A549 (cell line): ENCODE measurements at regions not wholly inside any gene's neighbourhood (a gene's known extent, or its start where the extent isn't known, plus 50 kb on each side); places are given as distances from the start of the nearest gene placed in this dataset.
A peak's percentile ranks its signal among the peaks of the same experiment; 100 is the strongest.

ENCODE experiments used
- CTCF ChIP-seq: fragments of >200 bp; sonication (Bioruptor Twin); formaldehyde crosslinking; IDR thresholded peaks from 3 replicates; pipeline ENCODE4 v1.5.1; 2016
- EP300 ChIP-seq, 2 experiments: fragments of >200 bp; sonication (Bioruptor Twin); formaldehyde crosslinking; IDR thresholded peaks; 2 replicates in 1 of 2; 3 replicates in 1 of 2; pipeline ENCODE4 v1.6.1; 2016 to 2017
- FOSL2 ChIP-seq, 2 experiments: fragments of 450-650 bp in 1 of 2; fragments of >200 bp in 1 of 2; sonication (Bioruptor Twin) in 1 of 2; formaldehyde crosslinking; IDR thresholded peaks; 2 replicates each; pipeline versions ENCODE4 v1.5.0 to v1.6.1; 2016 to 2020; ENCODE audit warnings: mild to moderate bottlenecking in 1 of 2, moderate library complexity in 1 of 2
- KDM1A ChIP-seq: fragments of 200-600 bp; sonication (generic); IDR thresholded peaks from 2 replicates; pipeline ENCODE4 v1.6.1; 2016; ENCODE audit warnings: low read depth, mild to moderate bottlenecking
- POLR2A ChIP-seq: IDR thresholded peaks from 2 replicates; pipeline ENCODE4 v1.6.1; 2012; ENCODE audit warnings: mild to moderate bottlenecking, low read length
- RNF2 ChIP-seq: fragments of 200-600 bp; sonication (generic); IDR thresholded peaks from 2 replicates; pipeline ENCODE4 v1.6.1; 2016; ENCODE audit warnings: low read depth, mild to moderate bottlenecking, antibody characterized with exemption, moderate library complexity, borderline replicate concordance
- SREBF2 ChIP-seq: fragments of 450-650 bp; IDR thresholded peaks from 2 replicates; pipeline ENCODE4 v1.6.1; 2014; ENCODE audit warnings: mild to moderate bottlenecking, moderate library complexity
- TP53 ChIP-seq: fragments of 250-450 bp; sonication (Bioruptor Pico); IDR thresholded peaks from 2 replicates; pipeline ENCODE4 v1.5.0; 2021; ENCODE audit warnings: mild to moderate bottlenecking, moderate library complexity
- USF2 ChIP-seq: fragments of 450-650 bp; IDR thresholded peaks from 2 replicates; pipeline ENCODE4 v1.6.1; 2014; ENCODE audit warnings: antibody characterized with exemption
- TF ChIP-seq, protein P1 (sequence below): fragments of 200-600 bp; sonication (generic); IDR thresholded peaks from 2 replicates; pipeline ENCODE4 v1.6.1; 2016; ENCODE audit warnings: antibody characterized with exemption, mild to moderate bottlenecking, moderate library complexity

DNA sequence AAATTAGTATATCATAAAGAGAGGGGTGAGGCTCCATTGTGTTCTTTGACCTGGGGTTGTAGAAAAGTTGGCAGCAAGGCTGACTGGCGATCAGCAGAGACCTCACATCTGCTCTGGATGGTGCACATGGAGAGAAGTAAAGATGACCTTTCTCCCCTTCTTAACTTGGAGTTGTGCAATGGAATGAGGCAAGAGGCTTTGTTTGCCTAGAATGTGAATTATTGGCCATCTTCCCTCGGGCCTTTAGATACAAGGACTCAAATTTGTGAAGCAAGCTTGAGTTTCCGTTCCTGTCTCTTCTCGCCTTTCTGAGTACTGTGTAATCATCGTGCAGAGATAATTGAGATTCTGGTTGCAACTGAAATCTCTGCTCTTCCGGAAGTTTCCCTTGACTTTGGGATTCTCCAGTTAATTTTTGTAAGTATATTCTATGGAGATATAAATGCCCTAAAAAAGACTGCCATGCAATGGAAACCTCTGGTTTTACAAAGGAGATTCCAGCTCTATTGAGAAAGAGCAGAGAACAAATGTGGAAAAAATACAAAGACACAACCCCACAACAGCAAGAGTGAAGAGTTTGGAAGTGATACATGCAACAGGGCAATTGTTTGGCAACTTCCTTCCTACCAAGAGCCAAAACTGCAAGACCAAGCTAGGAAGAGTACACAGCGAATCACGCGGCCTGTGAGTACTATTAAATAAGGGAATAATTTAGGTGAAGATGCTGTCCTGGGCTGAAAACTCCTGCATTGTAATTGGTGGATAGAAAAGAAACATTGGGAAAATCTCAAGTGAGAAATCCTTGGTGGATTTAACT lies 542.3 kb upstream of the NRP1 start:
- TF ChIP-seq CTCF (no peak), FOSL2 (IDR thresholded peaks at IDR 0.05) (no peak), FOSL2 (CRISPR knock-in tag; IDR thresholded peaks at IDR 0.05) (no peak), POLR2A (no peak), USF2 (no peak), EP300 (IDR thresholded peaks at IDR 0.05) (peak; percentile 78 to 83; a peak in 3 of 5 replicates), TP53 (CRISPR knock-in tag) (no peak), KDM1A (no peak), RNF2 (no peak), SREBF2 (no peak)
- TF ChIP-seq, protein P1, sequence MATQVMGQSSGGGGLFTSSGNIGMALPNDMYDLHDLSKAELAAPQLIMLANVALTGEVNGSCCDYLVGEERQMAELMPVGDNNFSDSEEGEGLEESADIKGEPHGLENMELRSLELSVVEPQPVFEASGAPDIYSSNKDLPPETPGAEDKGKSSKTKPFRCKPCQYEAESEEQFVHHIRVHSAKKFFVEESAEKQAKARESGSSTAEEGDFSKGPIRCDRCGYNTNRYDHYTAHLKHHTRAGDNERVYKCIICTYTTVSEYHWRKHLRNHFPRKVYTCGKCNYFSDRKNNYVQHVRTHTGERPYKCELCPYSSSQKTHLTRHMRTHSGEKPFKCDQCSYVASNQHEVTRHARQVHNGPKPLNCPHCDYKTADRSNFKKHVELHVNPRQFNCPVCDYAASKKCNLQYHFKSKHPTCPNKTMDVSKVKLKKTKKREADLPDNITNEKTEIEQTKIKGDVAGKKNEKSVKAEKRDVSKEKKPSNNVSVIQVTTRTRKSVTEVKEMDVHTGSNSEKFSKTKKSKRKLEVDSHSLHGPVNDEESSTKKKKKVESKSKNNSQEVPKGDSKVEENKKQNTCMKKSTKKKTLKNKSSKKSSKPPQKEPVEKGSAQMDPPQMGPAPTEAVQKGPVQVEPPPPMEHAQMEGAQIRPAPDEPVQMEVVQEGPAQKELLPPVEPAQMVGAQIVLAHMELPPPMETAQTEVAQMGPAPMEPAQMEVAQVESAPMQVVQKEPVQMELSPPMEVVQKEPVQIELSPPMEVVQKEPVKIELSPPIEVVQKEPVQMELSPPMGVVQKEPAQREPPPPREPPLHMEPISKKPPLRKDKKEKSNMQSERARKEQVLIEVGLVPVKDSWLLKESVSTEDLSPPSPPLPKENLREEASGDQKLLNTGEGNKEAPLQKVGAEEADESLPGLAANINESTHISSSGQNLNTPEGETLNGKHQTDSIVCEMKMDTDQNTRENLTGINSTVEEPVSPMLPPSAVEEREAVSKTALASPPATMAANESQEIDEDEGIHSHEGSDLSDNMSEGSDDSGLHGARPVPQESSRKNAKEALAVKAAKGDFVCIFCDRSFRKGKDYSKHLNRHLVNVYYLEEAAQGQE: no peak
